HepG2 (cell line): ENCODE measurements at regions not wholly inside any gene's neighbourhood (a gene's known extent, or its start where the extent isn't known, plus 50 kb on each side); places are given as distances from the start of the nearest gene placed in this dataset.

Experiments used
- ATAC-seq: fragments of 200-7000 bp; cut with Tn5 transposase; 3 replicates; pipeline ENCODE4 v1.9.1; 2020; ENCODE audit warnings: mild to moderate bottlenecking, moderate library complexity
- BruUV-seq: library from RNA; stranded (reverse); fragments of 400-500 nt; replicated peaks from 2 replicates; lab custom pipeline; 2021; lab: Mats Ljungman, UMichigan
- CTCF ChIA-PET: fragments of 300-600 bp; formaldehyde crosslinking; extraction: SDS; loops from one replicate; lab custom pipeline; 2021; ENCODE audit warnings: low total read pairs, inconsistent platforms, low intra/inter-chr PET ratio; lab: Yijun Ruan, JAX
- POLR2A ChIA-PET: fragments of 350-600 bp; sonication (Branson Sonifier 250); formaldehyde crosslinking; loops from one replicate; lab custom pipeline; 2020; ENCODE audit warnings: antibody characterized with exemption, inconsistent platforms; lab: Yijun Ruan, JAX
- DNase-seq: peaks from one replicate; pipeline ENCODE4 v3.0.0-alpha.2; 2015; ENCODE audit warnings: low spot score
- FAIRE-seq: peaks from 3 replicates; lab custom pipeline; 2011; peaks lifted over from hg19 to GRCh38; lab: Jason Lieb, UNC
- H2AFZ ChIP-seq: one replicate; pipeline ENCODE4 v1.6.1; 2011; ENCODE audit warnings: low read length, inconsistent platforms
- H3K27ac ChIP-seq: fragments of 300-600 bp; 3 replicates; pipeline ENCODE4 v1.8.0; 2011; ENCODE audit warnings: mixed run types, mild to moderate bottlenecking, mixed read lengths, low read length, inconsistent platforms; ENCODE audit not compliant: insufficient read depth; ENCODE audit errors: extremely low read length
- H3K27me3 ChIP-seq, 2 experiments: fragments of 200-600 bp in 1 of 2; 2 replicates in 1 of 2; 3 replicates in 1 of 2; pipeline versions ENCODE4 v1.6.0 to v1.8.0; 2011; ENCODE audit warnings: low read length in 2 of 2, mild to moderate bottlenecking in 2 of 2, moderate library complexity in 2 of 2, inconsistent platforms in 1 of 2; ENCODE audit not compliant: insufficient read depth in 2 of 2, control insufficient read depth in 1 of 2
- H3K36me3 ChIP-seq, 2 experiments: fragments of 200-600 bp in 1 of 2; replicated peaks in 1 of 2; 2 replicates in 1 of 2; 3 replicates in 1 of 2; pipeline versions ENCODE4 v1.5.1 to v1.8.0; 2011; ENCODE audit warnings: low read length in 2 of 2, inconsistent platforms in 1 of 2; ENCODE audit not compliant: insufficient read depth in 2 of 2, control insufficient read depth in 1 of 2
- H3K4me1 ChIP-seq: 2 replicates; pipeline ENCODE4 v1.5.1; 2012; ENCODE audit warnings: low read length, inconsistent platforms; ENCODE audit not compliant: insufficient read depth
- H3K4me2 ChIP-seq: 2 replicates; pipeline ENCODE4 v1.6.0; 2011; ENCODE audit warnings: low read depth, low read length, inconsistent platforms
- H3K4me3 ChIP-seq, 3 experiments: fragments of 200-600 bp in 1 of 3; sonication (generic), shearing (Covaris generic) in 1 of 3; replicated peaks in 1 of 3; 2 replicates each; pipeline ENCODE4 v1.5.1; 2011 to 2016; ENCODE audit warnings: low read length in 3 of 3, inconsistent platforms in 2 of 3, low read depth in 2 of 3, mild to moderate bottlenecking in 2 of 3, control low read depth in 1 of 3, mixed read lengths in 1 of 3; ENCODE audit not compliant: insufficient read depth in 1 of 3
- H3K79me2 ChIP-seq: one replicate; pipeline ENCODE4 v1.6.1; 2011; ENCODE audit warnings: low read length, inconsistent platforms; ENCODE audit not compliant: insufficient read depth
- H3K9ac ChIP-seq: 2 replicates; pipeline ENCODE4 v1.6.0; 2011; ENCODE audit warnings: mild to moderate bottlenecking, low read depth, low read length, inconsistent platforms; ENCODE audit not compliant: insufficient read depth
- H3K9me3 ChIP-seq: 2 replicates; pipeline ENCODE4 v1.5.1; 2012; ENCODE audit warnings: mild to moderate bottlenecking, low read length
- H4K20me1 ChIP-seq: 2 replicates; pipeline ENCODE4 v1.6.0; 2011; ENCODE audit warnings: inconsistent platforms, mild to moderate bottlenecking, low read length, moderate library complexity; ENCODE audit not compliant: insufficient read depth
- HDAC1 ChIP-seq: sonication (generic); formaldehyde crosslinking; IDR thresholded peaks from 2 replicates; pipeline ENCODE4 v1.5.1; 2020; ENCODE audit warnings: mild to moderate bottlenecking, missing genetic modification reagents
- HNRNPUL1 ChIP-seq: fragments of 200-400 bp; formaldehyde crosslinking; IDR thresholded peaks from 2 replicates; pipeline ENCODE4 v1.6.1; 2017; ENCODE audit warnings: low read depth, mild to moderate bottlenecking, low read length, moderate library complexity
- NFE2L2 ChIP-seq: fragments of 150-350 bp; IDR thresholded peaks from 2 replicates; pipeline ENCODE4 v1.6.1; 2014; ENCODE audit warnings: low read length
- NR2C2 ChIP-seq: sonication (generic); formaldehyde crosslinking; IDR thresholded peaks from 2 replicates; pipeline ENCODE4 v1.4.0; 2020; ENCODE audit warnings: missing genetic modification reagents, mild to moderate bottlenecking, moderate library complexity, borderline replicate concordance
- ZKSCAN5 ChIP-seq: sonication (generic); formaldehyde crosslinking; IDR thresholded peaks from 2 replicates; pipeline ENCODE4 v1.5.1; 2020; ENCODE audit warnings: mild to moderate bottlenecking, missing genetic modification reagents
- WGBS: methylation state at CpG from one replicate; pipeline ENCODE4 v1.1.6; 2017; ENCODE audit warnings: low lambda C conversion rate; 5-methylcytosine and 5-hydroxymethylcytosine counted together
- in situ Hi-C: cut with HindIII; loops from 2 replicates; pipeline ENCODE4 v1.10.0; 2017; ENCODE audit warnings: low pct_unique_long_range_greater_than_20kb; ENCODE audit not compliant: extremely low pct_ligation_motif_present
- intact Hi-C: fragments of 100-400 bp; cut with micrococcal nuclease; formaldehyde crosslinking; loops from one replicate; pipeline ENCODE4 v1.10.0; 2022; ENCODE audit not compliant: unreplicated experiment
- TF ChIP-seq, protein P1 (sequence below): sonication (generic); formaldehyde crosslinking; IDR thresholded peaks from 2 replicates; pipeline ENCODE4 v1.4.0; 2020; ENCODE audit warnings: missing genetic modification reagents, low read depth, mild to moderate bottlenecking, borderline replicate concordance
- TF ChIP-seq, protein P2 (sequence below): sonication (generic); formaldehyde crosslinking; conservative IDR thresholded peaks from 2 replicates; pipeline ENCODE4 v1.4.0; 2020; ENCODE audit warnings: missing genetic modification reagents
- TF ChIP-seq, protein P3 (sequence below): sonication (generic); formaldehyde crosslinking; IDR thresholded peaks from 2 replicates; pipeline ENCODE4 v1.5.1; 2020; ENCODE audit warnings: missing genetic modification reagents, mild to moderate bottlenecking, borderline replicate concordance
- TF ChIP-seq, protein P4 (sequence below): sonication (generic); formaldehyde crosslinking; conservative IDR thresholded peaks from 2 replicates; pipeline ENCODE4 v1.4.0; 2020; ENCODE audit warnings: missing genetic modification reagents

DNA sequence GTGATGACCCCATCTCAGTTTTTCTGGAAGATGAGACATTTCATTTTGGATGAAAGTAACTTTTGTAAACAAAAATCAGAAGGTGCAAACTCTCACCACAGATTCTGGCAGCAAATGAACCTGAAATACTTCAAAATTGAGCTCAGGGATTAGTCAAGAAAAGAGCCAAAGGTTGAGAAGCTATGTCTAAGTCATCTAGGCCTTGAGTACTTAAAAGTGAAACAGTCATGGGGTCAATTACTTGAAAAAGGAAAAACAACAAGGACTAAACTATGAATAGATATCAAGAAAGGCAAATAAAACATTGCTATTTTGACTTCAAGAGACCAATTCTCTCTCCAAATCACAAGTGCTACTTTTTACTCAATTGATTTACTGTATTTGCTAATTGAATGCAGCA lies 285.1 kb downstream of the RBM43 start (continued):
- TF ChIP-seq, protein P1, sequence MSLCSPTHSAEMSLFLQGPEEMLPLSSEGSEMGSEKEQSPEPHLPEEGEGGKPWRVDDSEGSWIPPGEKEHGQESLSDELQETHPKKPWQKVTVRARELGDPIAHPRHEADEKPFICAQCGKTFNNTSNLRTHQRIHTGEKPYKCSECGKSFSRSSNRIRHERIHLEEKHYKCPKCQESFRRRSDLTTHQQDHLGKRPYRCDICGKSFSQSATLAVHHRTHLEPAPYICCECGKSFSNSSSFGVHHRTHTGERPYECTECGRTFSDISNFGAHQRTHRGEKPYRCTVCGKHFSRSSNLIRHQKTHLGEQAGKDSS (CRISPR knock-in tag): no peak

DNA sequence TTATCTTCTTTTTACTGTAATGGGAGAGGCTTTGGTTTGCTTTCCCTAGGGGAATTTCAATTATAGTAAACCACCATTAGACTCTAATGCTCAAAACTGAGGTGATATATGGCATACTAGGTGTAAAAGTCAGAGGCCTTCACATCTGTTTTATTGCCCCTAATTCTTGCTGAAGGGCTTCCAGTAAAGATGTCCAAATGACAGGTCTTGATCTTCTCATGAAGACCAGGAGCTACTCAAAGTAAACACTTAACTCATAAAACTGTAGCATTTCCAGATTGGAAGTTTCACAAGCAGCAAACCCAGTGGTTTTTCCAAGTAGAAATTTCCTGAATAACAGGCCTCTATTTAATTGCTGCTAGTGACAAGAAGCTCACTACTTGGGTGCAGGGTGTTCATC lies 286.8 kb downstream of the RBM43 start:
- Histone ChIP-seq H3K27ac (no peak overlapping the region), H3K4me2 (no peak overlapping the region), H3K4me3 (no peak overlapping the region), H2AFZ (no peak overlapping the region), H3K4me1 (no peaks in the 10 kb centered on the region), H3K36me3 (no peaks in the 10 kb centered on the region), H3K27me3 (no peaks in the 10 kb centered on the region), H4K20me1 (no peaks in the 10 kb centered on the region), H3K79me2 (no peaks in the 10 kb centered on the region), H3K9me3 (no peaks in the 10 kb centered on the region), H3K9ac (no peak overlapping the region)
- no TSS peak for BruUV-seq
- CTCF ChIA-PET: no interaction called here
- no peak for FAIRE-seq
- POLR2A ChIA-PET: no interaction called here
- intact Hi-C loops (no loop called here), in situ Hi-C loops (no loop called here)
- no peak for ATAC-seq
- no peak for DNase-seq
- TF ChIP-seq, protein P2, sequence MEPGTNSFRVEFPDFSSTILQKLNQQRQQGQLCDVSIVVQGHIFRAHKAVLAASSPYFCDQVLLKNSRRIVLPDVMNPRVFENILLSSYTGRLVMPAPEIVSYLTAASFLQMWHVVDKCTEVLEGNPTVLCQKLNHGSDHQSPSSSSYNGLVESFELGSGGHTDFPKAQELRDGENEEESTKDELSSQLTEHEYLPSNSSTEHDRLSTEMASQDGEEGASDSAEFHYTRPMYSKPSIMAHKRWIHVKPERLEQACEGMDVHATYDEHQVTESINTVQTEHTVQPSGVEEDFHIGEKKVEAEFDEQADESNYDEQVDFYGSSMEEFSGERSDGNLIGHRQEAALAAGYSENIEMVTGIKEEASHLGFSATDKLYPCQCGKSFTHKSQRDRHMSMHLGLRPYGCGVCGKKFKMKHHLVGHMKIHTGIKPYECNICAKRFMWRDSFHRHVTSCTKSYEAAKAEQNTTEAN (CRISPR knock-in tag): no peak
- TF ChIP-seq, protein P3, sequence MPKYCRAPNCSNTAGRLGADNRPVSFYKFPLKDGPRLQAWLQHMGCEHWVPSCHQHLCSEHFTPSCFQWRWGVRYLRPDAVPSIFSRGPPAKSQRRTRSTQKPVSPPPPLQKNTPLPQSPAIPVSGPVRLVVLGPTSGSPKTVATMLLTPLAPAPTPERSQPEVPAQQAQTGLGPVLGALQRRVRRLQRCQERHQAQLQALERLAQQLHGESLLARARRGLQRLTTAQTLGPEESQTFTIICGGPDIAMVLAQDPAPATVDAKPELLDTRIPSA (CRISPR knock-in tag): no peak

DNA sequence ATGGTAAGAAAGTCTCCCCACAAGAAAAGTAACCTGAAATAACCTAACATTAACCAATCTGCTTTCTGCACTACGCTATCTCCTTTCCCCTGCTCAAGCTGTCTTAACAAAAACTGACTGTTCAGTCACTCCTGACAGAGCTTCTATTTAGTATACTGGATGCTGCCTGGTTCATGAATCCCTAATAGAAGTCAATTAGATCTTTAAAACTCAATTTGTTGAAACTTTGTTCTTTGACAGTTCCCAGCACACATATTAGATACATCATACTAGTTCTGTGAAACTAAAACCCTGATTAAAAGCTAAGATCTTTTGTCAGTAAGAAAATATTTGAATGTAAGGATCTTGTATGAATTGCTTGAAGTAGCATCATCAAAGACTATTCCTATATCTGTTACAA lies 287.4 kb downstream of the RBM43 start:
- POLR2A ChIA-PET: no interaction called here
- BruUV-seq: no TSS peak
- WGBS: 5% methylated on average over 1 of the region's 1 CpG
- no peak for TF ChIP-seq NR2C2 (CRISPR knock-in tag)
- TF ChIP-seq HNRNPUL1: no peak
- TF ChIP-seq, protein P4, sequence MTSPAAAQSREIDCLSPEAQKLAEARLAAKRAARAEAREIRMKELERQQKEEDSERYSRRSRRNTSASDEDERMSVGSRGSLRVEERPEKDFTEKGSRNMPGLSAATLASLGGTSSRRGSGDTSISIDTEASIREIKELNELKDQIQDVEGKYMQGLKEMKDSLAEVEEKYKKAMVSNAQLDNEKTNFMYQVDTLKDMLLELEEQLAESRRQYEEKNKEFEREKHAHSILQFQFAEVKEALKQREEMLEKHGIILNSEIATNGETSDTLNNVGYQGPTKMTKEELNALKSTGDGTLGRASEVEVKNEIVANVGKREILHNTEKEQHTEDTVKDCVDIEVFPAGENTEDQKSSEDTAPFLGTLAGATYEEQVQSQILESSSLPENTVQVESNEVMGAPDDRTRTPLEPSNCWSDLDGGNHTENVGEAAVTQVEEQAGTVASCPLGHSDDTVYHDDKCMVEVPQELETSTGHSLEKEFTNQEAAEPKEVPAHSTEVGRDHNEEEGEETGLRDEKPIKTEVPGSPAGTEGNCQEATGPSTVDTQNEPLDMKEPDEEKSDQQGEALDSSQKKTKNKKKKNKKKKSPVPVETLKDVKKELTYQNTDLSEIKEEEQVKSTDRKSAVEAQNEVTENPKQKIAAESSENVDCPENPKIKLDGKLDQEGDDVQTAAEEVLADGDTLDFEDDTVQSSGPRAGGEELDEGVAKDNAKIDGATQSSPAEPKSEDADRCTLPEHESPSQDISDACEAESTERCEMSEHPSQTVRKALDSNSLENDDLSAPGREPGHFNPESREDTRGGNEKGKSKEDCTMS (CRISPR knock-in tag): no peak
- TF ChIP-seq HDAC1 (CRISPR knock-in tag): no peak
- no peak for TF ChIP-seq ZKSCAN5 (CRISPR knock-in tag)
- no peak for TF ChIP-seq NFE2L2

More for the DNA sequence above, 287.4 kb downstream of the RBM43 start:
- no peaks in the 10 kb centered on the region for H3K4me1 ChIP-seq
- intact Hi-C loops (no loop called here), in situ Hi-C loops (no loop called here)
- H4K20me1 ChIP-seq: no peaks in the 10 kb centered on the region
- H3K9ac ChIP-seq: no peak overlapping the region
- H3K4me2 ChIP-seq: no peak overlapping the region
- CTCF ChIA-PET: no interaction called here
- no peaks in the 10 kb centered on the region for H3K27me3 ChIP-seq
- DNase-seq (no peak), FAIRE-seq (no peak), ATAC-seq (no peak)
- H3K4me3 ChIP-seq: no peak overlapping the region
- no peaks in the 10 kb centered on the region for H3K36me3 ChIP-seq
- H3K27ac ChIP-seq: no peak overlapping the region
- no peaks in the 10 kb centered on the region for H3K9me3 ChIP-seq
- no peak overlapping the region for H2AFZ ChIP-seq
- H3K79me2 ChIP-seq: no peaks in the 10 kb centered on the region
